SK-N-SH treated with all-trans-retinoic acid at 6 μM for 48 hours (cell line): ENCODE measurements at regions not wholly inside any gene's neighbourhood (a gene's known extent, or its start where the extent isn't known, plus 50 kb on each side); places are given as distances from the start of the nearest gene placed in this dataset.

Experiments
- ATAC-seq: fragments of 200-7000 bp; cut with Tn5 transposase; 3 replicates; pipeline ENCODE4 v1.9.1; 2020; ENCODE audit warnings: mild to moderate bottlenecking, moderate library complexity
- ARNTL ChIP-seq: fragments of 450-650 bp; formaldehyde crosslinking; IDR thresholded peaks from 2 replicates; pipeline ENCODE4 v1.5.0; 2020; ENCODE audit warnings: low read depth, mild to moderate bottlenecking, moderate library complexity, borderline replicate concordance
- BACH2 ChIP-seq: fragments of 250-450 bp; sonication (Bioruptor Pico); IDR thresholded peaks from 2 replicates; pipeline ENCODE4 v1.9.0; 2021; ENCODE audit warnings: mild to moderate bottlenecking, borderline replicate concordance
- CREB5 ChIP-seq: fragments of 250-450 bp; sonication (Bioruptor Pico); IDR thresholded peaks from 2 replicates; pipeline ENCODE4 v1.5.1; 2020; ENCODE audit warnings: low read depth, mild to moderate bottlenecking, moderate library complexity
- CSDC2 ChIP-seq: fragments of 250-450 bp; sonication (Bioruptor Pico); IDR thresholded peaks from 2 replicates; pipeline ENCODE4 v1.5.0; 2020; ENCODE audit warnings: mild to moderate bottlenecking, moderate library complexity
- ESRRG ChIP-seq: fragments of 250-450 bp; sonication (Bioruptor Pico); IDR thresholded peaks from 2 replicates; pipeline ENCODE4 v1.6.1; 2021; ENCODE audit warnings: mild to moderate bottlenecking
- GLIS3 ChIP-seq: fragments of 250-450 bp; sonication (Bioruptor Pico); IDR thresholded peaks from 2 replicates; pipeline ENCODE4 v1.5.0; 2020; ENCODE audit warnings: mild to moderate bottlenecking, moderate library complexity
- ISL1 ChIP-seq: fragments of 250-450 bp; sonication (Bioruptor Pico); IDR thresholded peaks from 2 replicates; pipeline ENCODE4 v2.1.2; 2022; ENCODE audit warnings: mild to moderate bottlenecking, moderate library complexity
- OSR1 ChIP-seq: fragments of 250-450 bp; sonication (Bioruptor Pico); IDR thresholded peaks from 2 replicates; pipeline ENCODE4 v1.8.0; 2022; ENCODE audit warnings: moderate library complexity, mild to moderate bottlenecking, inconsistent platforms
- PATZ1 ChIP-seq: fragments of 250-450 bp; sonication (Bioruptor Pico); IDR thresholded peaks from 2 replicates; pipeline ENCODE4 v1.8.0; 2020; ENCODE audit warnings: mild to moderate bottlenecking, moderate library complexity, borderline replicate concordance
- PPARA ChIP-seq: fragments of 250-450 bp; sonication (Bioruptor Pico); IDR thresholded peaks from 2 replicates; pipeline ENCODE4 v1.5.0; 2020; ENCODE audit warnings: mild to moderate bottlenecking, borderline replicate concordance
- RARB ChIP-seq: fragments of 250-450 bp; sonication (Bioruptor Pico); IDR thresholded peaks from 2 replicates; pipeline ENCODE4 v1.8.0; 2021; ENCODE audit warnings: mild to moderate bottlenecking, moderate library complexity
- TCF4 ChIP-seq: fragments of 250-450 bp; sonication (Bioruptor Pico); IDR thresholded peaks from 2 replicates; pipeline ENCODE4 v1.8.0; 2021; ENCODE audit warnings: mild to moderate bottlenecking, moderate library complexity, borderline replicate concordance
- TOX ChIP-seq: fragments of 250-450 bp; sonication (Bioruptor Pico); IDR thresholded peaks from 2 replicates; pipeline ENCODE4 v1.8.0; 2021; ENCODE audit warnings: mild to moderate bottlenecking, moderate library complexity, borderline replicate concordance
- ZC3H10 ChIP-seq: fragments of 250-450 bp; sonication (Bioruptor Pico); IDR thresholded peaks from 2 replicates; pipeline ENCODE4 v1.5.1; 2021; ENCODE audit warnings: mild to moderate bottlenecking, moderate library complexity
- ZFP30 ChIP-seq: fragments of 450-650 bp; formaldehyde crosslinking; IDR thresholded peaks from 2 replicates; pipeline ENCODE4 v1.5.0; 2022; ENCODE audit warnings: mild to moderate bottlenecking, moderate library complexity
- ZNF70 ChIP-seq: fragments of 450-650 bp; formaldehyde crosslinking; IDR thresholded peaks from 2 replicates; pipeline ENCODE4 v1.5.0; 2020; ENCODE audit warnings: mild to moderate bottlenecking, moderate library complexity
- ZNF8 ChIP-seq: fragments of 450-650 bp; formaldehyde crosslinking; IDR thresholded peaks from 2 replicates; pipeline ENCODE4 v1.5.0; 2020; ENCODE audit warnings: mild to moderate bottlenecking, moderate library complexity
- TF ChIP-seq, protein P1 (sequence below): fragments of 250-450 bp; sonication (Bioruptor Pico); IDR thresholded peaks from 2 replicates; pipeline ENCODE4 v1.8.0; 2021; ENCODE audit warnings: low read depth, mild to moderate bottlenecking, moderate library complexity, borderline replicate concordance
- TF ChIP-seq, protein P2 (sequence below): fragments of 250-450 bp; sonication (Bioruptor Pico); IDR thresholded peaks from 2 replicates; pipeline ENCODE4 v1.5.0; 2020; ENCODE audit warnings: mild to moderate bottlenecking, moderate library complexity
- TF ChIP-seq, protein P3 (sequence below): fragments of 250-450 bp; sonication (Bioruptor Pico); IDR thresholded peaks from 2 replicates; pipeline ENCODE4 v1.5.1; 2021; ENCODE audit warnings: mild to moderate bottlenecking, moderate library complexity

- ATAC-seq, result no peak
- TF ChIP-seq TOX (CRISPR knock-in tag), result no peak
- TF ChIP-seq OSR1 (CRISPR knock-in tag), result no peak
- no peak for TF ChIP-seq RARB (CRISPR knock-in tag)
- no peak for TF ChIP-seq PATZ1 (CRISPR knock-in tag)
- TF ChIP-seq ZC3H10 (CRISPR knock-in tag), result no peak
- no peak for TF ChIP-seq TCF4 (CRISPR knock-in tag)
- TF ChIP-seq ZFP30 (CRISPR knock-in tag), result no peak
- TF ChIP-seq BACH2 (CRISPR knock-in tag), result no peak
- TF ChIP-seq ESRRG, result no peak
- TF ChIP-seq, protein P1, sequence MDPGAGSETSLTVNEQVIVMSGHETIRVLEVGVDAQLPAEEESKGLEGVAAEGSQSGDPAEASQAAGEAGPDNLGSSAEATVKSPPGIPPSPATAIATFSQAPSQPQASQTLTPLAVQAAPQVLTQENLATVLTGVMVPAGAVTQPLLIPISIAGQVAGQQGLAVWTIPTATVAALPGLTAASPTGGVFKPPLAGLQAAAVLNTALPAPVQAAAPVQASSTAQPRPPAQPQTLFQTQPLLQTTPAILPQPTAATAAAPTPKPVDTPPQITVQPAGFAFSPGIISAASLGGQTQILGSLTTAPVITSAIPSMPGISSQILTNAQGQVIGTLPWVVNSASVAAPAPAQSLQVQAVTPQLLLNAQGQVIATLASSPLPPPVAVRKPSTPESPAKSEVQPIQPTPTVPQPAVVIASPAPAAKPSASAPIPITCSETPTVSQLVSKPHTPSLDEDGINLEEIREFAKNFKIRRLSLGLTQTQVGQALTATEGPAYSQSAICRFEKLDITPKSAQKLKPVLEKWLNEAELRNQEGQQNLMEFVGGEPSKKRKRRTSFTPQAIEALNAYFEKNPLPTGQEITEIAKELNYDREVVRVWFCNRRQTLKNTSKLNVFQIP (CRISPR knock-in tag), result no peak
- TF ChIP-seq CREB5 (CRISPR knock-in tag), result no peak
These were observed 212.9 kb upstream of the UMPS start for GRCh38 chr3:124517306-124517705.

DNA sequence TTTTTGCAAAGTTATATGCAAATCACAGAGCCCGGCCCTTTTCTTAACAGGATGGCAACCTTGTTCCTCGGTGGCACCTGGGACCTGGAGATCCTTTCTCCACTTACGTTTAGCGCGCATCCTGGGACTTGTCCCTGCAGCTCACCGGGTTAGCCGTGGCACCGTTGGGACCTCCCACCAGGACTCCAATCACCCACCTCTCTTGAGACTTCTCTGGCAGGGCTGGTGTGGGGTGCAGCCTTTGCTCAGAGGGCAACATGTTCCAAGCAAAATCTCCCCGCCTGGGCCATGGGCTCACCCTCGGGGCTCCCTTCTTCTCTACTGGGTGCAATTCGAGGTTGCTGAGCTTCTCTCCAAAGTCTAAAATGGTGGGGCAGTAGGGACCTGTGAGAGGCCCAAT, 211.9 kb upstream of the UMPS start:
- no peak for ATAC-seq

DNA sequence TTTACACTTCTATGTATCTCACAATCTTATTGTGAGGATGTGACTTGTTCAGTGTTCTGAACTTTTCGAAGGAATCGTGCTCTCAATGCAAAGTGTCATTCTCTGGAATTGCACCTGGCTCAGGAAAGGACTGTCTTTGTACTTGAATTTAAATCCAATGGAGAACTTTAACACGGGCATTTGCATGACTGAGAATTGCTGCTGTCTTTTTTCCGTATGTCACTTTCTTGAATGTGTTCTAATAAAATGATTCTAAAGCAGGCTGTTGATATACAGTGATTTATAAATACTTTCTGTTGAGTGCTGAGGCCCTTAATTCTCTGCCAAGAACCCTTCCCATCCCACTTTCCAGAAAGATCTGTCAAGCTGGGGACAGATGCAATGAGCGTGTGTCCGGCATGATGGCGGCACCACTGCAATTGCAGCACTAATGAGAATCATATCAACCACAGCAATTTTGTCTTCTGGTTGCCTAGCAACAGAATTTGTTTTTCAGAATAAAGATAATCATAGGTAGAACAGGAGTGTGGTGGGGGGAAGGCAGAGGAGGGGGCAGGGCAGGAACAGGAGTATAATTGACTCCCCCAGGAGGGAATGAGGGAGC, 210.6 kb upstream of the UMPS start:
- ATAC-seq, result no peak
- TF ChIP-seq RARB (CRISPR knock-in tag) (no peak), ZNF70 (CRISPR knock-in tag) (no peak)

More for the DNA sequence above, 211.9 kb upstream of the UMPS start:
- TF ChIP-seq, protein P2, sequence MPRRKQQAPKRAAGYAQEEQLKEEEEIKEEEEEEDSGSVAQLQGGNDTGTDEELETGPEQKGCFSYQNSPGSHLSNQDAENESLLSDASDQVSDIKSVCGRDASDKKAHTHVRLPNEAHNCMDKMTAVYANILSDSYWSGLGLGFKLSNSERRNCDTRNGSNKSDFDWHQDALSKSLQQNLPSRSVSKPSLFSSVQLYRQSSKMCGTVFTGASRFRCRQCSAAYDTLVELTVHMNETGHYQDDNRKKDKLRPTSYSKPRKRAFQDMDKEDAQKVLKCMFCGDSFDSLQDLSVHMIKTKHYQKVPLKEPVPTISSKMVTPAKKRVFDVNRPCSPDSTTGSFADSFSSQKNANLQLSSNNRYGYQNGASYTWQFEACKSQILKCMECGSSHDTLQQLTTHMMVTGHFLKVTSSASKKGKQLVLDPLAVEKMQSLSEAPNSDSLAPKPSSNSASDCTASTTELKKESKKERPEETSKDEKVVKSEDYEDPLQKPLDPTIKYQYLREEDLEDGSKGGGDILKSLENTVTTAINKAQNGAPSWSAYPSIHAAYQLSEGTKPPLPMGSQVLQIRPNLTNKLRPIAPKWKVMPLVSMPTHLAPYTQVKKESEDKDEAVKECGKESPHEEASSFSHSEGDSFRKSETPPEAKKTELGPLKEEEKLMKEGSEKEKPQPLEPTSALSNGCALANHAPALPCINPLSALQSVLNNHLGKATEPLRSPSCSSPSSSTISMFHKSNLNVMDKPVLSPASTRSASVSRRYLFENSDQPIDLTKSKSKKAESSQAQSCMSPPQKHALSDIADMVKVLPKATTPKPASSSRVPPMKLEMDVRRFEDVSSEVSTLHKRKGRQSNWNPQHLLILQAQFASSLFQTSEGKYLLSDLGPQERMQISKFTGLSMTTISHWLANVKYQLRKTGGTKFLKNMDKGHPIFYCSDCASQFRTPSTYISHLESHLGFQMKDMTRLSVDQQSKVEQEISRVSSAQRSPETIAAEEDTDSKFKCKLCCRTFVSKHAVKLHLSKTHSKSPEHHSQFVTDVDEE (CRISPR knock-in tag), result no peak
- no peak for TF ChIP-seq CREB5 (CRISPR knock-in tag)

DNA sequence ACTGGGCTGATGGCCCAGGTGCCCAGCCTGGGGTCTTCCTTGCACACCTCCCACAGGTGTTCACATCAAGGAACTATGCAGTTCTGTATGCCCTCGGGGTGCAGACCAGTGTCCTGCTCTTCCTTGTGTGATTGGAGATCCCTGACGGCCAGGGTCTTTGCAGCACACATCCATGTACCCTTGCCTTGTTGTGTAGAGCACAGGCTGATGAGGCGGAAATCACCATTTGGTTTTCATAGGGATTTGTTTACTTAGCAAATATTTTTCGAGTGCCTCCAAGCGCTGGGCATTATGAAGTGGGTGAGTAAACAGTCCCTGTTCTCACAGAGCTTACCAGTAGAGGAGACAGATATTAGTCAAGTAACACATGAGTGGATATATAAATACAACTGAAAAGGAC, 209.3 kb upstream of the UMPS start:
- ATAC-seq, result no peak
- TF ChIP-seq ISL1 (CRISPR knock-in tag) (no peak), RARB (CRISPR knock-in tag) (no peak), PATZ1 (CRISPR knock-in tag) (no peak), CREB5 (CRISPR knock-in tag) (no peak), OSR1 (CRISPR knock-in tag) (no peak), GLIS3 (no peak), TCF4 (CRISPR knock-in tag) (no peak), ZFP30 (CRISPR knock-in tag) (no peak), CSDC2 (CRISPR knock-in tag) (no peak), BACH2 (CRISPR knock-in tag) (no peak), ZNF8 (no peak), PPARA (CRISPR knock-in tag) (no peak), ARNTL (no peak)
- TF ChIP-seq, protein P3, sequence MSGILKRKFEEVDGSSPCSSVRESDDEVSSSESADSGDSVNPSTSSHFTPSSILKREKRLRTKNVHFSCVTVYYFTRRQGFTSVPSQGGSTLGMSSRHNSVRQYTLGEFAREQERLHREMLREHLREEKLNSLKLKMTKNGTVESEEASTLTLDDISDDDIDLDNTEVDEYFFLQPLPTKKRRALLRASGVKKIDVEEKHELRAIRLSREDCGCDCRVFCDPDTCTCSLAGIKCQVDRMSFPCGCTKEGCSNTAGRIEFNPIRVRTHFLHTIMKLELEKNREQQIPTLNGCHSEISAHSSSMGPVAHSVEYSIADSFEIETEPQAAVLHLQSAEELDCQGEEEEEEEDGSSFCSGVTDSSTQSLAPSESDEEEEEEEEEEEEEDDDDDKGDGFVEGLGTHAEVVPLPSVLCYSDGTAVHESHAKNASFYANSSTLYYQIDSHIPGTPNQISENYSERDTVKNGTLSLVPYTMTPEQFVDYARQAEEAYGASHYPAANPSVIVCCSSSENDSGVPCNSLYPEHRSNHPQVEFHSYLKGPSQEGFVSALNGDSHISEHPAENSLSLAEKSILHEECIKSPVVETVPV (CRISPR knock-in tag), result no peak
